ENCODE measurements at regions not wholly inside any gene's neighbourhood (a gene's known extent, or its start where the extent isn't known, plus 50 kb on each side); places are given as distances from the start of the nearest gene placed in this dataset.

- TF ChIP-seq JUND (IDR thresholded peaks at IDR 0.05) (no peak), YY1 (IDR thresholded peaks at IDR 0.05; ENCODE audit: extremely low read depth, insufficient replicate concordance, low read depth, low read length) (no peak), EGR1 (IDR thresholded peaks at IDR 0.05; ENCODE audit: low read depth) (no peak), CTCF (IDR thresholded peaks at IDR 0.05 in 2 of 3, conservative IDR thresholded peaks at IDR 0.05 in 1 of 3; ENCODE audit: borderline replicate concordance in 1 of 3, insufficient read depth in 1 of 3, low read depth in 2 of 3, low read length in 2 of 3) (no peak), SIN3A (IDR thresholded peaks at IDR 0.05; ENCODE audit: low read depth) (no peak), REST (IDR thresholded peaks at IDR 0.05; ENCODE audit: low read depth) (no peak), POLR2AphosphoS5 (IDR thresholded peaks at IDR 0.05; ENCODE audit: low read depth, low read length) (no peak)
- TF ChIP-seq, protein P1, sequence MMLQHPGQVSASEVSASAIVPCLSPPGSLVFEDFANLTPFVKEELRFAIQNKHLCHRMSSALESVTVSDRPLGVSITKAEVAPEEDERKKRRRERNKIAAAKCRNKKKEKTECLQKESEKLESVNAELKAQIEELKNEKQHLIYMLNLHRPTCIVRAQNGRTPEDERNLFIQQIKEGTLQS (IDR thresholded peaks at IDR 0.05) = no peak
Observed at GRCh38 chrX:38982370-38982769, 181.1 kb downstream of the MID1IP1 start.

Measured in HCT116 (cell line).